ENCODE measurements at regions not wholly inside any gene's neighbourhood (a gene's known extent, or its start where the extent isn't known, plus 50 kb on each side); places are given as distances from the start of the nearest gene placed in this dataset.
A peak's percentile ranks its signal among the peaks of the same experiment; 100 is the strongest.

- TF ChIP-seq, protein P1, sequence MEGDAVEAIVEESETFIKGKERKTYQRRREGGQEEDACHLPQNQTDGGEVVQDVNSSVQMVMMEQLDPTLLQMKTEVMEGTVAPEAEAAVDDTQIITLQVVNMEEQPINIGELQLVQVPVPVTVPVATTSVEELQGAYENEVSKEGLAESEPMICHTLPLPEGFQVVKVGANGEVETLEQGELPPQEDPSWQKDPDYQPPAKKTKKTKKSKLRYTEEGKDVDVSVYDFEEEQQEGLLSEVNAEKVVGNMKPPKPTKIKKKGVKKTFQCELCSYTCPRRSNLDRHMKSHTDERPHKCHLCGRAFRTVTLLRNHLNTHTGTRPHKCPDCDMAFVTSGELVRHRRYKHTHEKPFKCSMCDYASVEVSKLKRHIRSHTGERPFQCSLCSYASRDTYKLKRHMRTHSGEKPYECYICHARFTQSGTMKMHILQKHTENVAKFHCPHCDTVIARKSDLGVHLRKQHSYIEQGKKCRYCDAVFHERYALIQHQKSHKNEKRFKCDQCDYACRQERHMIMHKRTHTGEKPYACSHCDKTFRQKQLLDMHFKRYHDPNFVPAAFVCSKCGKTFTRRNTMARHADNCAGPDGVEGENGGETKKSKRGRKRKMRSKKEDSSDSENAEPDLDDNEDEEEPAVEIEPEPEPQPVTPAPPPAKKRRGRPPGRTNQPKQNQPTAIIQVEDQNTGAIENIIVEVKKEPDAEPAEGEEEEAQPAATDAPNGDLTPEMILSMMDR (IDR thresholded peaks at IDR 0.05) = no peak
- TF ChIP-seq POLR2A (IDR thresholded peaks at IDR 0.05) (no peak), POLR2AphosphoS5 (IDR thresholded peaks at IDR 0.05) (peak; percentile 13 to 65 (median 56)), EP300 (IDR thresholded peaks at IDR 0.05) (no peak)
These were observed 107.1 kb downstream of the BANF2 start for GRCh38 chr20:17806739-17807441.
